ENCODE measurements at regions not wholly inside any gene's neighbourhood (a gene's known extent, or its start where the extent isn't known, plus 50 kb on each side); places are given as distances from the start of the nearest gene placed in this dataset.
"Not testable (repeated sequence)": the region's sequence is repeated elsewhere in the genome, so short reads cannot be mapped to it uniquely, and the experiment has no call there.

GRCh38 chr6:11890849-11891248 lies 112.2 kb upstream of the ADTRP start:
- peak; percentile 7 for DNase-seq (ENCODE audit: low read depth)

GRCh38 chr6:11890209-11890608 lies 111.6 kb upstream of the ADTRP start:
- DNase-seq (ENCODE audit: low read depth), result no peak

GRCh38 chr6:11889572-11889971 lies 111.0 kb upstream of the ADTRP start:
- no peak for DNase-seq (ENCODE audit: low read depth)

- no peak for DNase-seq (ENCODE audit: low read depth)
Observed at GRCh38 chr6:11888727-11889126, 110.1 kb upstream of the ADTRP start.

- DNase-seq (ENCODE audit: low read depth), result no peak
Observed at GRCh38 chr6:11885159-11885558, 106.6 kb upstream of the ADTRP start.

GRCh38 chr6:11883471-11883870 lies 104.9 kb upstream of the ADTRP start:
- DNase-seq (ENCODE audit: low read depth), result not testable (repeated sequence)

GRCh38 chr6:11880156-11880555 lies 101.6 kb upstream of the ADTRP start:
- not testable (repeated sequence) for DNase-seq (ENCODE audit: low read depth)

- DNase-seq (ENCODE audit: low read depth), result no peak
Observed at GRCh38 chr6:11878735-11879134, 100.1 kb upstream of the ADTRP start.

- no peak for DNase-seq (ENCODE audit: low read depth)
Observed at GRCh38 chr6:11878029-11878428, 99.4 kb upstream of the ADTRP start.

- no peak for DNase-seq (ENCODE audit: low read depth)
Observed at GRCh38 chr6:11876934-11877433, 98.4 kb upstream of the ADTRP start.

GRCh38 chr6:11875325-11876109 lies 96.9 kb upstream of the ADTRP start:
- DNase-seq (ENCODE audit: low read depth), result no peak

GRCh38 chr6:11869672-11870340 lies 91.2 kb upstream of the ADTRP start:
- peak; percentile 92 for DNase-seq (ENCODE audit: low read depth)

GRCh38 chr6:11868392-11868791 lies 89.8 kb upstream of the ADTRP start:
- no peak for DNase-seq (ENCODE audit: low read depth)

- peak; percentile 77 for DNase-seq (ENCODE audit: low read depth)
Observed at GRCh38 chr6:11865680-11866300, 87.2 kb upstream of the ADTRP start.

- DNase-seq (ENCODE audit: low read depth), result no peak
Observed at GRCh38 chr6:11858439-11858838, 79.8 kb upstream of the ADTRP start.

- no peak for DNase-seq (ENCODE audit: low read depth)
Observed at GRCh38 chr6:11855743-11856142, 77.1 kb upstream of the ADTRP start.

GRCh38 chr6:11854408-11855165 lies 76.0 kb upstream of the ADTRP start:
- DNase-seq (ENCODE audit: low read depth), result peak; percentile 89

GRCh38 chr6:11853678-11854407 lies 75.2 kb upstream of the ADTRP start:
- DNase-seq (ENCODE audit: low read depth), result no peak

GRCh38 chr6:11852061-11852651 lies 73.6 kb upstream of the ADTRP start:
- peak; percentile 35 for DNase-seq (ENCODE audit: low read depth)

- DNase-seq (ENCODE audit: low read depth), result peak; percentile 99
Observed at GRCh38 chr6:11851387-11851786, 72.8 kb upstream of the ADTRP start.
